HEK293 (cell line): ENCODE measurements at regions not wholly inside any gene's neighbourhood (a gene's known extent, or its start where the extent isn't known, plus 50 kb on each side); places are given as distances from the start of the nearest gene placed in this dataset.

Experiments
- ZFP41 ChIP-seq: fragments of 450-650 bp; formaldehyde crosslinking; IDR thresholded peaks from 2 replicates; pipeline ENCODE4 v1.5.1; 2016; ENCODE audit warnings: missing biosample characterization, missing genetic modification characterization, borderline replicate concordance
- TF ChIP-seq, protein P1 (sequence below): fragments of 450-650 bp; formaldehyde crosslinking; IDR thresholded peaks from 2 replicates; pipeline ENCODE4 v1.5.1; 2016; ENCODE audit warnings: missing biosample characterization, missing genetic modification characterization

DNA sequence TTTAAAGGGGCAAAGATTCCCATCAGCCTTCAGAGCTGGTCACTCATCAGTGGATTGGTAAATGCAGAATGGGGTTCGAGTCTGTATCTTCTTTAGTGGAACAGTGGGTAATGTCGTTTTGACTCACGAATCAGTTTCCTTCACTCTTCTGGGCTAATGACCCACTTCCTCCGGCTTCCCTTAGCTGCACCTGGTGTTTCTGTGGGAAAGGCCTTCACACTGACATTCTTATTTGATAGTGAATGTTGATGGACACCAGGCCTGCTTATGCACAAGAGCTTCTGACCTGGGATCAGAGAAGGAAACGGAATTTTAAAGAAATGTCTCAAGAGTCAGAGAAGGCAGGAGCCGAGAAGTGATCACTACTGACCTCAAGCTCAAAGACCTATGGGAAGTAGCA is 272.0 kb upstream of the SULF2 start:
- TF ChIP-seq, protein P1, sequence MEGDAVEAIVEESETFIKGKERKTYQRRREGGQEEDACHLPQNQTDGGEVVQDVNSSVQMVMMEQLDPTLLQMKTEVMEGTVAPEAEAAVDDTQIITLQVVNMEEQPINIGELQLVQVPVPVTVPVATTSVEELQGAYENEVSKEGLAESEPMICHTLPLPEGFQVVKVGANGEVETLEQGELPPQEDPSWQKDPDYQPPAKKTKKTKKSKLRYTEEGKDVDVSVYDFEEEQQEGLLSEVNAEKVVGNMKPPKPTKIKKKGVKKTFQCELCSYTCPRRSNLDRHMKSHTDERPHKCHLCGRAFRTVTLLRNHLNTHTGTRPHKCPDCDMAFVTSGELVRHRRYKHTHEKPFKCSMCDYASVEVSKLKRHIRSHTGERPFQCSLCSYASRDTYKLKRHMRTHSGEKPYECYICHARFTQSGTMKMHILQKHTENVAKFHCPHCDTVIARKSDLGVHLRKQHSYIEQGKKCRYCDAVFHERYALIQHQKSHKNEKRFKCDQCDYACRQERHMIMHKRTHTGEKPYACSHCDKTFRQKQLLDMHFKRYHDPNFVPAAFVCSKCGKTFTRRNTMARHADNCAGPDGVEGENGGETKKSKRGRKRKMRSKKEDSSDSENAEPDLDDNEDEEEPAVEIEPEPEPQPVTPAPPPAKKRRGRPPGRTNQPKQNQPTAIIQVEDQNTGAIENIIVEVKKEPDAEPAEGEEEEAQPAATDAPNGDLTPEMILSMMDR (tag by site-specific recombination): no peak
- TF ChIP-seq ZFP41 (tag by site-specific recombination): no peak
